Panc1 (cell line): ENCODE measurements at regions not wholly inside any gene's neighbourhood (a gene's known extent, or its start where the extent isn't known, plus 50 kb on each side); places are given as distances from the start of the nearest gene placed in this dataset.

ENCODE experiments used
- ATAC-seq: fragments of 200-7000 bp; cut with Tn5 transposase; 2 replicates; pipeline ENCODE4 v1.9.1; 2020; ENCODE audit warnings: mild to moderate bottlenecking, moderate library complexity
- BruUV-seq: library from RNA; stranded (reverse); fragments of 400-500 nt; replicated peaks from 2 replicates; lab custom pipeline; 2021; lab: Mats Ljungman, UMichigan
- CTCF ChIA-PET: fragments of 300-600 bp; sonication (Branson Sonifier 250); formaldehyde crosslinking; loops from one replicate; lab custom pipeline; 2022; ENCODE audit warnings: antibody characterized with exemption; lab: Charles Lee
- POLR2A ChIA-PET: fragments of 300-600 bp; sonication (Branson Sonifier 250); formaldehyde crosslinking; loops from one replicate; lab custom pipeline; 2022; ENCODE audit warnings: antibody characterized with exemption; lab: Charles Lee
- DNase-seq: peaks from one replicate; pipeline ENCODE4 v3.0.0-alpha.2; 2010; ENCODE audit warnings: low read depth, low spot score
- H3K27ac ChIP-seq: 2 replicates; pipeline ENCODE4 v1.5.1; 2011; ENCODE audit warnings: mild to moderate bottlenecking, low read length, inconsistent platforms
- H3K27me3 ChIP-seq: fragments of 200-500 bp; sonication (Bioruptor generic); 2 replicates; pipeline ENCODE4 v1.6.0; 2014; ENCODE audit warnings: low read length, inconsistent platforms; ENCODE audit not compliant: control insufficient read depth, insufficient read depth
- H3K36me3 ChIP-seq: fragments of 200-500 bp; sonication (Bioruptor generic); 2 replicates; pipeline ENCODE4 v1.5.1; 2014; ENCODE audit warnings: inconsistent platforms, mild to moderate bottlenecking, low read length, moderate library complexity; ENCODE audit not compliant: control insufficient read depth, insufficient read depth
- H3K4me1 ChIP-seq: 2 replicates; pipeline ENCODE4 v1.5.1; 2011; ENCODE audit warnings: inconsistent platforms, mild to moderate bottlenecking, low read length, moderate library complexity; ENCODE audit not compliant: control insufficient read depth, insufficient read depth
- H3K4me3 ChIP-seq, 2 experiments: 2 replicates each; pipeline ENCODE4 v1.5.1; 2011 to 2012; ENCODE audit warnings: low read depth in 2 of 2, low read length in 2 of 2, mild to moderate bottlenecking in 2 of 2, inconsistent platforms in 1 of 2, moderate library complexity in 1 of 2
- H3K9me3 ChIP-seq: fragments of 200-500 bp; sonication (Bioruptor generic); 2 replicates; pipeline ENCODE4 v1.5.1; 2014; ENCODE audit warnings: low read depth, mild to moderate bottlenecking, inconsistent platforms, low read length, moderate library complexity; ENCODE audit not compliant: control insufficient read depth, insufficient read depth
- CTCF ChIP-seq: fragments of 450-650 bp; IDR thresholded peaks from 2 replicates; pipeline ENCODE4 v1.5.1; 2017; ENCODE audit warnings: mild to moderate bottlenecking
- POLR2AphosphoS5 ChIP-seq: IDR thresholded peaks from 2 replicates; pipeline ENCODE4 v1.6.1; 2012; ENCODE audit warnings: mild to moderate bottlenecking, low read depth, low read length, moderate library complexity
- REST ChIP-seq, 2 experiments: IDR thresholded peaks; 2 replicates each; pipeline ENCODE4 v1.6.1; 2011 to 2012; ENCODE audit warnings: low read depth in 2 of 2, control low read depth in 1 of 2, low read length in 1 of 2, mild to moderate bottlenecking in 1 of 2, moderate library complexity in 1 of 2; ENCODE audit not compliant: insufficient read depth in 1 of 2
- SIN3A ChIP-seq: IDR thresholded peaks from 2 replicates; pipeline ENCODE4 v1.6.1; 2012; ENCODE audit warnings: low read depth, mild to moderate bottlenecking, low read length, moderate library complexity, borderline replicate concordance; ENCODE audit not compliant: insufficient read depth
- TCF7L2 ChIP-seq: IDR thresholded peaks from 2 replicates; pipeline ENCODE4 v1.6.1; 2011; ENCODE audit warnings: mild to moderate bottlenecking, low read depth, low read length, inconsistent platforms
- in situ Hi-C: cut with HindIII; loops from 2 replicates; pipeline ENCODE4 v1.10.0; 2016; ENCODE audit warnings: low sequenced_read_pairs, low pct_unique_long_range_greater_than_20kb
- intact Hi-C: fragments of 100-400 bp; cut with micrococcal nuclease; formaldehyde crosslinking; loops from one replicate; pipeline ENCODE4 v1.10.0; 2022; ENCODE audit not compliant: unreplicated experiment

GRCh38 chr21:16911166-16911607, 601.7 kb upstream of the CXADR start:
- in situ Hi-C loops: no loop called here
- DNase-seq (no peak), ATAC-seq (no peak)
- ChIA-PET CTCF (no interaction called here), POLR2A (no interaction called here)
- BruUV-seq: no TSS peak
- H3K4me3 ChIP-seq: no peak overlapping the region
- H3K27ac ChIP-seq: no peak overlapping the region
- H3K9me3 ChIP-seq: no peaks in the 10 kb centered on the region
- intact Hi-C loops: no loop called here
- H3K36me3 ChIP-seq: no peaks in the 10 kb centered on the region
- no peaks in the 10 kb centered on the region for H3K4me1 ChIP-seq
- TF ChIP-seq POLR2AphosphoS5 (no peak), SIN3A (no peak), CTCF (no peak), TCF7L2 (no peak), REST (IDR thresholded peaks at IDR 0.05; ENCODE audit: insufficient read depth in 1 of 2, low read depth in 2 of 2, low read length in 1 of 2) (no peak)
- no peaks in the 10 kb centered on the region for H3K27me3 ChIP-seq

- ATAC-seq: no peak
- Histone ChIP-seq H3K27ac (no peak overlapping the region), H3K9me3 (no peaks in the 10 kb centered on the region), H3K36me3 (no peaks in the 10 kb centered on the region), H3K4me1 (no peaks in the 10 kb centered on the region), H3K4me3 (no peak overlapping the region), H3K27me3 (no peaks in the 10 kb centered on the region)
- intact Hi-C loops (no loop called here), in situ Hi-C loops (no loop called here)
- ChIA-PET POLR2A (no interaction called here), CTCF (no interaction called here)
- TF ChIP-seq SIN3A (no peak), CTCF (no peak), TCF7L2 (no peak), POLR2AphosphoS5 (no peak), REST (IDR thresholded peaks at IDR 0.05; ENCODE audit: insufficient read depth in 1 of 2, low read depth in 2 of 2, low read length in 1 of 2) (no peak)
- no peak for DNase-seq
- BruUV-seq: no TSS peak
Observed at GRCh38 chr21:16912075-16912474, 600.8 kb upstream of the CXADR start.
